Activated CD4-positive, alpha-beta T cell treated with anti-CD3 and anti-CD28 coated beads, Interleukin-2, amount 10 ng/mL, durations not matched to agents 7 days and 5 days (primary cell): ENCODE measurements at regions not wholly inside any gene's neighbourhood (a gene's known extent, or its start where the extent isn't known, plus 50 kb on each side); places are given as distances from the start of the nearest gene placed in this dataset.

Experiments used
- CTCF ChIA-PET: fragments of 350-600 bp; sonication (Branson Sonifier 250); formaldehyde crosslinking; loops from one replicate; lab custom pipeline; 2021; ENCODE audit warnings: antibody characterized with exemption; lab: Charles Lee
- POLR2A ChIA-PET: fragments of 350-600 bp; sonication (Branson Sonifier 250); formaldehyde crosslinking; loops from one replicate; lab custom pipeline; 2021; ENCODE audit warnings: antibody characterized with exemption; lab: Charles Lee
- DNase-seq: peaks from one replicate; pipeline ENCODE4 v3.0.0-alpha.2; 2020
- H3K27ac Mint-ChIP-seq: one replicate; pipeline ENCODE4 v1.8.0; 2021; ENCODE audit warnings: mild to moderate bottlenecking, moderate library complexity, mixed read lengths
- H3K27me3 Mint-ChIP-seq: one replicate; pipeline ENCODE4 v1.8.0; 2021; ENCODE audit warnings: mixed read lengths
- H3K36me3 Mint-ChIP-seq: one replicate; pipeline ENCODE4 v1.8.0; 2021; ENCODE audit warnings: low read depth, mixed read lengths
- H3K4me1 Mint-ChIP-seq: one replicate; pipeline ENCODE4 v1.8.0; 2021; ENCODE audit warnings: mixed read lengths
- H3K4me3 Mint-ChIP-seq: one replicate; pipeline ENCODE4 v1.8.0; 2021; ENCODE audit warnings: mild to moderate bottlenecking, moderate library complexity, mixed read lengths
- H3K9me3 Mint-ChIP-seq: one replicate; pipeline ENCODE4 v1.8.0; 2021; ENCODE audit warnings: mixed read lengths

- H3K27ac Mint-ChIP-seq: no peak overlapping the region
- H3K27me3 Mint-ChIP-seq: no peaks in the 10 kb centered on the region
- no peaks in the 10 kb centered on the region for H3K4me1 Mint-ChIP-seq
- H3K4me3 Mint-ChIP-seq: no peak overlapping the region
- peaks cover 4% of the 10 kb centered on the region for H3K9me3 Mint-ChIP-seq
- H3K36me3 Mint-ChIP-seq: no peaks in the 10 kb centered on the region
- no peak for DNase-seq
- CTCF ChIA-PET: no interaction called here
- POLR2A ChIA-PET: no interaction called here
Measured at GRCh38 chr16:88293097-88293496, 89.7 kb upstream of the ZNF469 start.

DNA sequence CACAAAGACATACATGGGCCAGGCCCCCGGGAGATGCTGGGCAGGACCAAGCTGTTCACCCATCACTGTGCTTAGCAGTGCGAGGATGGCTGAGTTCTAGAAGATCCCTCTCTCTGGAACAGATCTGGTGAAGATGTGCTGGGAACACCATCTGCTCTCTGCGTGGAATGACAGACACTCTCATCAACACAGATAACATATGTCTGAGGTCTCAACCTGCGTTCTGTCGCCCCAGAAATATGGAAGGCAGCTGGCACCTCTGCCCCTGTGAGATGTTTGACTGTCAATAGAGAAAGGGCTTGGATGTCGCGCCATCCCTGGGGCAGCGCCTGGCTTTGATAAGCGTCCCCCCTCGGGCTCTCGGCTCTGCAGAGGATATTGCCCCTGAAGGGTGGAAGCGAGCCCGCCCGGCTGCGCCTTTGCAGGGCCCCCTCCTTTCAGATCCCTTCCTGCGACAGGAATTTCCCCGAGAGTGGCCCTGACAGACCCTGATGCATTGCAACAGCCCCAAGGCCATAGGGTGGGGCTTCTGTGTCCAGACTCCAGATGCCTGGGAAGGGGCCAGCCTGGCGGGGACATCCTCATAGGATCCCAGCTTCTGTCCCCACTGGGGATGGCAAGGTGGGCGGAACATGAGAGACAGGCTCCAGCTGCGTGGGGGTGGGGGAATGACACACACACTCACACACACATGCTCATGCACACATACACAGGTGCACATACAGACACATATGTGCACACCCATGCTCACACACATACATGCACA is 86.9 kb upstream of the ZNF469 start:
- no peak overlapping the region for H3K4me3 Mint-ChIP-seq
- CTCF ChIA-PET: no interaction called here
- H3K27me3 Mint-ChIP-seq: no peaks in the 10 kb centered on the region
- H3K27ac Mint-ChIP-seq: no peak overlapping the region
- peaks cover 4% of the 10 kb centered on the region for H3K9me3 Mint-ChIP-seq
- peaks cover 11% of the 10 kb centered on the region for H3K4me1 Mint-ChIP-seq
- no peak for DNase-seq
- H3K36me3 Mint-ChIP-seq: no peaks in the 10 kb centered on the region
- POLR2A ChIA-PET: interaction anchor here (0.6 kb wide), 1 partner anchor 441 kb away, joined by 3 read pairs; no protein-coding TSS in a partner anchor

DNA sequence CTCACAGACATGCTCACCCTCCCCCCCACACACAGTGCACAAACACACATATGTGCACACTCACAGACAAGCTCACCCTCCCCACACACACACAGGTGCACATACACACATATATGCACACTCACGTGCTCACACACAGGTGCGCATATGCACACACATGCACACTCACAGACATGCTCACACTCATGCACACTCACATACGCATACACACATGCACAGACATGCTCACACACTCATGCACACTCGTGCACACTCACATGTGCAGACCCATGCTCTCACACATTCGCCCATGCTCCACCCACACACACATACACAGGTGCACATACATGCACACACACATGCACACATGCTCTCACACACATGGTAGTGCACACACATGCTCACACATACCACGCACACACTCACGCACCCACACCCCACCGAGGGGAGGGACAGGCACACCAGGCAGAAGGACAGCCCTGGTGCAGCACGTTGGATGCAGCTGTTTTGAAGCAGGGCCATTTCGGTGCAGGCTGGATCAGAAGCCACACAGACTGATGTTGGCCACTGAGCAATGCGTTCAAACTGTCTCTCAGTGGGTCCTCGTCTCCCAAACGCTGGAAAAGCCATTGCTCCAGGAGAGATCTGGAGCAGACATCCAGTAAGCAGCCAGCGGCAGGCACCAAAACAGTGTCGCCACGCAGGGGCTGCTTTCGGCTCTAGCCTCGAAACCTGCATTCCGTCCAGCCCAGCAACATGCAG is 86.2 kb upstream of the ZNF469 start:
- H3K36me3 Mint-ChIP-seq: no peaks in the 10 kb centered on the region
- CTCF ChIA-PET: no interaction called here
- H3K27ac Mint-ChIP-seq: no peak overlapping the region
- H3K4me1 Mint-ChIP-seq: peaks cover 11% of the 10 kb centered on the region
- H3K27me3 Mint-ChIP-seq: no peaks in the 10 kb centered on the region
- DNase-seq: no peak
- peaks cover 4% of the 10 kb centered on the region for H3K9me3 Mint-ChIP-seq
- POLR2A ChIA-PET: no interaction called here
- H3K4me3 Mint-ChIP-seq: no peak overlapping the region

DNA sequence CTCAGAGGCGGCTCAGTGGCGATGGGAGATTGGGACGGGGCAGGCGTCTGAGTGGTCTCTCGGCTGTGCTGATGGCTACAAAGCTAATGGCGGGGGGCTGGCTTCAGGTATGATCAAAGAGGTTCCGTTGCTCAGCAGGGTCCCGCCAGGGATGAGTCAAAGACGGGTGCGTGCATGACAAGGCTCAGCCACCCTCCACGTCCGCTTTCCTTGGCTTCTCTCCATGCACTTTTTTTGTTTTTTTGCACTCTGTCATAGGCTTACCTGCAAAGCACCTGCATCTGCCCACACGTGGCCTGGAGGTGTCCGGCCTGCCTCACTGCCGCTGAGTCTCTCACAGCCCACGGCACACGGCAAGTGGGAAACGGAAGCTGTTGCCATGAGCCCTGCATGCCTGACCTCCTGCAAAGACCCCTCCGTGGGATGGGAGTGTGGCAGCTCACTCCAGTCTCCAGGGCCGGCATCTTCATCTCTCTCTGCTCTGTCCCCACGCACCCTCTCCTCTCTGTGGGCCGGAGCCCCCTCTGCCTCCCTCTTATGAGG is 85.5 kb upstream of the ZNF469 start:
- Mint-ChIP-seq H3K36me3 (no peaks in the 10 kb centered on the region), H3K9me3 (peaks cover 4% of the 10 kb centered on the region), H3K27ac (no peak overlapping the region), H3K4me3 (no peak overlapping the region), H3K27me3 (no peaks in the 10 kb centered on the region), H3K4me1 (peaks cover 11% of the 10 kb centered on the region)
- POLR2A ChIA-PET: no interaction called here
- no peak for DNase-seq
- CTCF ChIA-PET: no interaction called here

DNA sequence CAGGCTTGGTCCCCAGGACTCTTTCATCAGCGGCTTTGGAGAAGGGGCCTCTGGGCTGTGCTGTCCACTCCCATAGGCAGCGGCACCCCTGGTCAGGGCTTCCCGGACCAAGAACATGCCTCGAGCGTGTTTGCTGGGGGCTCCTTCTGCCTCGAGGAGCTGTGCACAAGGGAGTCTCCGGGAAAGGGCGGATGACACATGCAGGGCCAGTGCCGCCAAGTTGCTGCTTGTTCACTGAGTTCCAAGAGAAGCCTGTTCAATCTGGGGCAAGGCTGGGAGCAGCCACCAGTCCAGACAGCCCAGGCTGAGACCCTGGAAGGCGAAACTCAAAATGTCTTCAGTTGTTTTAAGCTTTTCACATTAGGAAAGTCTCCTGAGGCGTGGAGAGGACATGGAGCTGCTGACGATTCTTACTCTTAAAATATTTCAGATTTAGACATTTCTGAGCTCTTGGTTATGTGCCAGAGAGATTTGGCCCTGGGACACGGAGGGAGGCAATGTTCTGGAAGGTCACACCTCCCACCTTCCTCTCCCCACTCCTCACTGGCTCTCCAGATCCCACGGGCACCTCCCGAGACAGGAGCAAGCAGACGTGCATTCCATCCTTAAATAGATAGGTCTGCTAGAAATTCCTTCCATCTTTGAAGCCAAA is 84.5 kb upstream of the ZNF469 start:
- POLR2A ChIA-PET: no interaction called here
- no peak for DNase-seq
- H3K4me3 Mint-ChIP-seq: no peak overlapping the region
- H3K27ac Mint-ChIP-seq: no peak overlapping the region
- CTCF ChIA-PET: no interaction called here
- peaks cover 4% of the 10 kb centered on the region for H3K9me3 Mint-ChIP-seq
- no peaks in the 10 kb centered on the region for H3K36me3 Mint-ChIP-seq
- peaks cover 11% of the 10 kb centered on the region for H3K4me1 Mint-ChIP-seq
- no peaks in the 10 kb centered on the region for H3K27me3 Mint-ChIP-seq

DNA sequence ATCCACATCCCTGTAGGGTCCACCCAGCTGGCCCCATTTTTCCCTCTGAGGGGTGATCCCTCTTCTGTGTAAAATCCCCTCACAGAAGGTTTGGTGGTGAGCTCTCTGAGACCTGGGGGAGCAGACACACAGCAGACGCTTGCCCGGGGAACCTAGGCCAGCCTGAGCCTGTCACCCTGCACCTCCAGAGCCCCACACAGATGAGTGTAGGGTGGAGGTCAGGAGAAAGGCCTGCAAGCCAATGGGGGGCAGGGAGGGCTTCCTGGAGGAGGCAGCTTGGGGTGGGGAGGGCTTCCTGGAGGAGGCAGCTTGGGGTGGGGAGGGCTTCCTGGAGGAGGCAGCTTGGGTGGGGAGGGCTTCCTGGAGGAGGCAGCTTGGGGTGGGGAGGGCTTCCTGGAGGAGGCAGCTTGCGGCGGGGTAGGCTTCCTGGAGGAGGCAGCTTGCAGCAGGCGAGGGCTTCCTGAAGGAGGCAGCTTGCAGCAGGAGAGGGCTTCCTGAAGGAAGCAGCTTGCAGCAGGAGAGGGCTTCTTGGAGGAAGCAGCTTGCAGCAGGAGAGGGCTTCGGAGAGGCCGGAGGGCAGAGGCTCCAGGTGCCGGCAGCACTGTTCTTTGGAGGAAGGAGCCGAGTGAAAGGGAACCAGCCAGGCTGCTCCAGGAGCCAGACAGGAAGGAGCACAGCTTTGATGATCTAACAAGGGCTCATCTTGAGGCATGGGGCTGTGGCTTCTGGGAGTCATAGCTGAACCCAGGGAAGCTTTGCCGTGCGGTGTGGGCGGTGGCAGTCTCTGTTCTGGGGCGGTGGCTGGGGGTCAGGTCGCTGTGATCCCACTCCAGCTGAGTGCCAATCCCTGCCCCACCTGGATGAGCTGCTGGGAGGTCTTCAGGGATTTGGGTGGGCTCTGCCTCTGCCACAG is 83.7 kb upstream of the ZNF469 start:
- peaks cover 4% of the 10 kb centered on the region for H3K9me3 Mint-ChIP-seq
- POLR2A ChIA-PET: no interaction called here

DNA sequence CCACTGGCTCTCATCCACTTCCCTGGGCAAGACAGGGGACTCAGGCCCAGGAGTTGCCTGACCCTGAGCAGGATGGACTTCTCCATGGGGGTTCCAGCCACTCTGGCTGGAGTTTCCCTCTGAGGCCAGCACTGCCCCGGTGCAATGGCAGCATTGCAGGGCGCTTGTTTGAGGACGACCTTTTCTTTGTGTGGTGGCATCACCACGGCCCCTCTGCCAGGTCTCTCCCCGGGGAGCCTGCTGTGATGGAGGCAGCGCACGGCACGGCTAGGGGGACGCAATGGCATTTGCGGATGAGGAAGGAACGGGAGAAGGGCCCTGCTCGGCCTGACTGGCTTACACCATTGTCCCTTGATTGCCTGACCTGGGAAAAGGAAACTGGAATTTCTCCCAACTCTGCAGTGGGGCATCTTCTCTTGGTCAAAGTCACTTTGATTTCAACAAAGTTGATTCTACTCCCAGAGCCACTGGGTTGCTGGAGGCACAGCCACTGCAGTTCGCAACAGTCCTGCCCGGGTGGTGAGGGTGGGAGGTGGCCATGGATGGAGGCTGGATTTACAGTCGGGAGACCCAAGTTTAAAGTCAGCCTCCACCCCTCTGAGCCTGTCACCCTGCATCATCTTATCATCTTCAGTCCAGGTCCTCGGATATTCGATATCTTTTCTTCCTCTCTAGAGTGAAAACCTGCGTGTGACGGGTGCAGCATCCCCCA is 82.9 kb upstream of the ZNF469 start:
- Mint-ChIP-seq H3K4me3 (no peak overlapping the region), H3K27me3 (no peaks in the 10 kb centered on the region), H3K4me1 (peaks cover 11% of the 10 kb centered on the region), H3K27ac (no peak overlapping the region), H3K36me3 (no peaks in the 10 kb centered on the region), H3K9me3 (peaks cover 4% of the 10 kb centered on the region)
- CTCF ChIA-PET: no interaction called here
- POLR2A ChIA-PET: no interaction called here
- no peak for DNase-seq

More for the DNA sequence above, 83.7 kb upstream of the ZNF469 start:
- peaks cover 11% of the 10 kb centered on the region for H3K4me1 Mint-ChIP-seq
- H3K36me3 Mint-ChIP-seq: no peaks in the 10 kb centered on the region
- no peaks in the 10 kb centered on the region for H3K27me3 Mint-ChIP-seq
- H3K27ac Mint-ChIP-seq: no peak overlapping the region
- DNase-seq: no peak
- H3K4me3 Mint-ChIP-seq: no peak overlapping the region
- CTCF ChIA-PET: no interaction called here

GRCh38 chr16:88300463-88300835 is 82.3 kb upstream of the ZNF469 start:
- Mint-ChIP-seq H3K9me3 (peaks cover 4% of the 10 kb centered on the region), H3K4me1 (peaks cover 11% of the 10 kb centered on the region), H3K36me3 (no peaks in the 10 kb centered on the region), H3K27ac (no peak overlapping the region), H3K4me3 (no peak overlapping the region), H3K27me3 (no peaks in the 10 kb centered on the region)
- no peak for DNase-seq
- POLR2A ChIA-PET: no interaction called here
- CTCF ChIA-PET: no interaction called here

DNA sequence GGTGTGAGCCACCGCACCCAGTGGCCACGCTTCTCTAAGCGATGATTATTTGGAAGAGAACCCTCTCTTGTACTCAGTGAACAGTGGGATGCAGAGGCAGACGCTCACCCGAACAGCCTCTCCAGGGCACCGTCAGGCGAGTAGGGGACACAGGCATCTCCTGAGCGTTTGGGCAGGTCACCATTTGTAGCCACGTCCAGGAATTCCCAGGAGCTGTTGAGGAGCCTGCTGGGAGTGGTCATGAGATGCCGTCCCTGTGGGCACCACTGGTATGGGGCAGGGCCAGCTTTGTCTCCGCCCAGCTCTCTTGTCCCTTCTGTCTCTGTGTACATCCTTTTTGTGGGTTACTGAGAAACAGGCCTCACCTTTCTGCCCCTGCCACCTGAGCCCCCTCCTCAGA is 81.3 kb upstream of the ZNF469 start:
- peaks cover 7% of the 10 kb centered on the region for H3K9me3 Mint-ChIP-seq
- H3K27ac Mint-ChIP-seq: no peak overlapping the region
- H3K36me3 Mint-ChIP-seq: no peaks in the 10 kb centered on the region
- H3K4me3 Mint-ChIP-seq: no peak overlapping the region
- no peaks in the 10 kb centered on the region for H3K27me3 Mint-ChIP-seq
- peaks cover 11% of the 10 kb centered on the region for H3K4me1 Mint-ChIP-seq
- CTCF ChIA-PET: no interaction called here
- no peak for DNase-seq
- POLR2A ChIA-PET: no interaction called here

DNA sequence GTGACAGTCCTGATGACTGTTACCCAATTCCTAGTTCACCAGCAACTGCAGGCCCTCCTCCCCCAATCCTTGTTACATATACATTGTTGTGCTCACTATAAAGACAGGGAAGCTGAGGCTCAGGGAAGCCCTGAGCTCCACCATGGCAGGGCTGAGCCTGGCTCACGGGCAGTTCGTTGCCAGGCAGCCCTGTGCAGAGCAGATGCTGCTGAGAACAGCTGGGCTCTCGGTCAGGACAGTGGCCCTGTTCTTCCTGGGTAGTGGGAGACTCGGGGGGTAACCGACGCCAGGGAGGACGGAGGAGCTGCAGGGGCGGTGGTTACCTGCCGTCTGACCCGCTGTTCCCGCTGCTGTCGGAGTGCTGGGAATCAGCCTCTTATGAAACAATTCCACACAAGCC is 80.9 kb upstream of the ZNF469 start:
- Mint-ChIP-seq H3K9me3 (peaks cover 5% of the 10 kb centered on the region), H3K4me1 (peaks cover 11% of the 10 kb centered on the region), H3K27me3 (peaks cover 2% of the 10 kb centered on the region), H3K4me3 (no peak overlapping the region), H3K36me3 (no peaks in the 10 kb centered on the region), H3K27ac (no peak overlapping the region)
- DNase-seq: no peak
- ChIA-PET CTCF (no interaction called here), POLR2A (no interaction called here)

GRCh38 chr16:88302666-88303065 is 80.1 kb upstream of the ZNF469 start:
- no peak overlapping the region for H3K27ac Mint-ChIP-seq
- ChIA-PET CTCF (no interaction called here), POLR2A (no interaction called here)
- H3K36me3 Mint-ChIP-seq: no peaks in the 10 kb centered on the region
- H3K4me1 Mint-ChIP-seq: peaks cover 11% of the 10 kb centered on the region
- peaks cover 3% of the 10 kb centered on the region for H3K27me3 Mint-ChIP-seq
- H3K4me3 Mint-ChIP-seq: no peak overlapping the region
- no peak for DNase-seq
- H3K9me3 Mint-ChIP-seq: peaks cover 5% of the 10 kb centered on the region

GRCh38 chr16:88303405-88303804 is 79.4 kb upstream of the ZNF469 start:
- H3K27me3 Mint-ChIP-seq: peaks cover 7% of the 10 kb centered on the region

More at GRCh38 chr16:88303405-88303804, 79.4 kb upstream of the ZNF469 start:
- CTCF ChIA-PET: no interaction called here
- H3K9me3 Mint-ChIP-seq: peaks cover 5% of the 10 kb centered on the region
- no peak for DNase-seq
- no peak overlapping the region for H3K4me3 Mint-ChIP-seq
- no peak overlapping the region for H3K27ac Mint-ChIP-seq
- POLR2A ChIA-PET: no interaction called here
- H3K4me1 Mint-ChIP-seq: peaks cover 11% of the 10 kb centered on the region
- H3K36me3 Mint-ChIP-seq: no peaks in the 10 kb centered on the region
